H9 (cell line): ENCODE measurements at regions not wholly inside any gene's neighbourhood (a gene's known extent, or its start where the extent isn't known, plus 50 kb on each side); places are given as distances from the start of the nearest gene placed in this dataset.

Experiments used
- DNase-seq: peaks from one replicate; pipeline ENCODE4 v3.0.0-alpha.2; 2017
- H2AFZ ChIP-seq: one replicate; pipeline ENCODE4 v1.6.1; 2013; ENCODE audit warnings: mild to moderate bottlenecking, low read length, control low read depth, moderate library complexity
- H2AK5ac ChIP-seq: 2 replicates; pipeline ENCODE4 v1.6.1; 2013; ENCODE audit warnings: low read length, control low read depth, mixed read lengths; ENCODE audit not compliant: insufficient read length
- H2BK120ac ChIP-seq: one replicate; pipeline ENCODE4 v1.6.1; 2013; ENCODE audit warnings: low read depth, mild to moderate bottlenecking, low read length, control low read depth, inconsistent platforms; ENCODE audit not compliant: poor library complexity, severe bottlenecking
- H2BK12ac ChIP-seq: 2 replicates; pipeline ENCODE4 v1.6.1; 2013; ENCODE audit warnings: low read length, control low read depth, mixed read lengths, low read depth; ENCODE audit not compliant: insufficient read length
- H2BK15ac ChIP-seq: 2 replicates; pipeline ENCODE4 v1.6.1; 2013; ENCODE audit warnings: low read depth, low read length, control low read depth
- H2BK20ac ChIP-seq: one replicate; pipeline ENCODE4 v1.6.1; 2013; ENCODE audit warnings: low read depth, mild to moderate bottlenecking, low read length, control low read depth, inconsistent platforms; ENCODE audit not compliant: poor library complexity, severe bottlenecking
- H2BK5ac ChIP-seq: 2 replicates; pipeline ENCODE4 v1.6.1; 2013; ENCODE audit warnings: low read length, control low read depth, mixed read lengths; ENCODE audit not compliant: insufficient read length
- H3K14ac ChIP-seq: 2 replicates; pipeline ENCODE4 v1.6.1; 2013; ENCODE audit warnings: low read length, control low read depth; ENCODE audit not compliant: insufficient read depth
- H3K18ac ChIP-seq: 2 replicates; pipeline ENCODE4 v1.6.1; 2013; ENCODE audit warnings: low read depth, mild to moderate bottlenecking, mixed read lengths, low read length, control low read depth; ENCODE audit not compliant: insufficient read length
- H3K23ac ChIP-seq: 2 replicates; pipeline ENCODE4 v1.6.1; 2013; ENCODE audit warnings: low read length, control low read depth, mixed read lengths, low read depth; ENCODE audit not compliant: insufficient read length
- H3K23me2 ChIP-seq: 2 replicates; pipeline ENCODE4 v1.6.1; 2013; ENCODE audit warnings: low read depth, mild to moderate bottlenecking, mixed read lengths, low read length, control low read depth; ENCODE audit not compliant: insufficient read length, poor library complexity, severe bottlenecking
- H3K27ac ChIP-seq: 2 replicates; pipeline ENCODE4 v1.5.1; 2013; ENCODE audit warnings: low read length, control low read depth, mixed read lengths, low read depth; ENCODE audit not compliant: insufficient read length
- H3K27me3 ChIP-seq: 2 replicates; pipeline ENCODE4 v1.6.1; 2013; ENCODE audit warnings: low read length, control low read depth, inconsistent platforms; ENCODE audit not compliant: insufficient read depth
- H3K4ac ChIP-seq: 2 replicates; pipeline ENCODE4 v1.6.1; 2013; ENCODE audit warnings: low read depth, mild to moderate bottlenecking, control low read depth, inconsistent platforms, low read length, moderate library complexity
- H3K4me1 ChIP-seq: 2 replicates; pipeline ENCODE4 v1.6.1; 2013; ENCODE audit warnings: low read length, control low read depth, inconsistent platforms; ENCODE audit not compliant: insufficient read depth
- H3K4me2 ChIP-seq: 2 replicates; pipeline ENCODE4 v1.6.1; 2013; ENCODE audit warnings: low read length, control low read depth, mixed read lengths; ENCODE audit not compliant: insufficient read length, insufficient read depth
- H3K56ac ChIP-seq: 2 replicates; pipeline ENCODE4 v1.6.1; 2013; ENCODE audit warnings: low read depth, mild to moderate bottlenecking, mixed read lengths, low read length, control low read depth; ENCODE audit not compliant: insufficient read length
- H3K79me1 ChIP-seq: 2 replicates; pipeline ENCODE4 v1.6.1; 2013; ENCODE audit warnings: low read depth, mild to moderate bottlenecking, moderate library complexity, low read length, control low read depth, inconsistent platforms; ENCODE audit not compliant: insufficient read depth, poor library complexity, severe bottlenecking
- H3K79me2 ChIP-seq: 2 replicates; pipeline ENCODE4 v1.6.1; 2013; ENCODE audit warnings: low read length, control low read depth, inconsistent platforms; ENCODE audit not compliant: insufficient read depth
- H3K9ac ChIP-seq: 2 replicates; pipeline ENCODE4 v1.6.1; 2013; ENCODE audit warnings: low read length, control low read depth, mixed read lengths; ENCODE audit not compliant: insufficient read length; ENCODE audit errors: extremely low read depth
- H3K9me3 ChIP-seq: one replicate; pipeline ENCODE4 v1.6.1; 2013; ENCODE audit warnings: low read depth, low read length, inconsistent platforms; ENCODE audit not compliant: control insufficient read depth
- H3T11ph ChIP-seq: one replicate; pipeline ENCODE4 v1.6.1; 2013; ENCODE audit warnings: mild to moderate bottlenecking, low read length, control low read depth, inconsistent platforms
- H4K20me1 ChIP-seq: one replicate; pipeline ENCODE4 v1.6.1; 2013; ENCODE audit not compliant: control insufficient read depth, insufficient read length, insufficient read depth
- H4K5ac ChIP-seq: 2 replicates; pipeline ENCODE4 v1.6.1; 2013; ENCODE audit warnings: low read depth, mild to moderate bottlenecking, mixed read lengths, low read length, control low read depth; ENCODE audit not compliant: insufficient read length
- H4K8ac ChIP-seq: replicated peaks from 2 replicates; pipeline ENCODE4 v1.6.1; 2013; ENCODE audit warnings: low read length, control low read depth, mixed read lengths, low read depth; ENCODE audit not compliant: insufficient read length
- H4K91ac ChIP-seq: 2 replicates; pipeline ENCODE4 v1.6.1; 2013; ENCODE audit warnings: low read depth, mild to moderate bottlenecking, moderate library complexity, mixed read lengths, low read length, control low read depth; ENCODE audit not compliant: insufficient read length
- H3K27ac Mint-ChIP-seq, 3 experiments: 2 replicates in 2 of 3; 3 replicates in 1 of 3; pipeline ENCODE4 v1.8.0; 2020 to 2021; ENCODE audit warnings: mixed read lengths in 3 of 3, mild to moderate bottlenecking in 1 of 3, moderate library complexity in 1 of 3
- H3K27me3 Mint-ChIP-seq: 2 replicates; pipeline ENCODE4 v1.8.0; 2021; ENCODE audit warnings: low read depth, mild to moderate bottlenecking, moderate library complexity, mixed read lengths
- H3K36me3 Mint-ChIP-seq, 3 experiments: 2 replicates in 2 of 3; 3 replicates in 1 of 3; pipeline ENCODE4 v1.8.0; 2020 to 2021; ENCODE audit warnings: low read depth in 3 of 3, mixed read lengths in 3 of 3; ENCODE audit not compliant: insufficient read depth in 1 of 3
- H3K4me1 Mint-ChIP-seq, 2 experiments: 2 replicates each; pipeline ENCODE4 v1.8.0; 2020; ENCODE audit warnings: mixed read lengths in 2 of 2
- H3K4me3 Mint-ChIP-seq, 2 experiments: 2 replicates in 1 of 2; 3 replicates in 1 of 2; pipeline ENCODE4 v1.8.0; 2020 to 2021; ENCODE audit warnings: mild to moderate bottlenecking in 2 of 2, mixed read lengths in 2 of 2, moderate library complexity in 1 of 2
- H3K9me3 Mint-ChIP-seq, 2 experiments: 2 replicates in 1 of 2; 3 replicates in 1 of 2; pipeline ENCODE4 v1.8.0; 2020; ENCODE audit warnings: mild to moderate bottlenecking in 2 of 2, mixed read lengths in 2 of 2, moderate library complexity in 1 of 2
- CTCF ChIP-seq: fragments of 200-600 bp; sonication (generic); conservative IDR thresholded peaks from 3 replicates; pipeline ENCODE4 v1.8.0; 2021; ENCODE audit warnings: antibody characterized with exemption, mild to moderate bottlenecking
- WGBS: extraction: QIAGEN DNeasy Blood & Tissue Kit; methylation state at CpG from one replicate; pipeline ENCODE4 v1.1.7; 2013; ENCODE audit warnings: missing lambda C conversion rate, low lambda C conversion rate, mixed read lengths; ENCODE audit not compliant: insufficient read length; ENCODE audit errors: extremely low coverage; 5-methylcytosine and 5-hydroxymethylcytosine counted together

- no peak overlapping the region for H3K14ac ChIP-seq
- no peak overlapping the region for H3K56ac ChIP-seq
- no peak overlapping the region for H3T11ph ChIP-seq
- Mint-ChIP-seq H3K4me3 (no peak overlapping the region), H3K9me3 (no peaks in the 10 kb centered on the region), H3K4me1 (peaks cover 8 to 14% of the 10 kb centered on the region in 2 experiments), H3K27ac (no peak overlapping the region), H3K27me3 (no peaks in the 10 kb centered on the region), H3K36me3 (no peaks in the 10 kb centered on the region)
- H2AFZ ChIP-seq: no peak overlapping the region
- H4K8ac ChIP-seq: no peak overlapping the region
- H2BK15ac ChIP-seq: no peak overlapping the region
- H3K23me2 ChIP-seq: no peaks in the 10 kb centered on the region
- H3K18ac ChIP-seq: no peak overlapping the region
- H3K9me3 ChIP-seq: no peaks in the 10 kb centered on the region
- no CpG with 5 or more reads among the region's 5 CpGs for WGBS
- no peak overlapping the region for H4K91ac ChIP-seq
- no peaks in the 10 kb centered on the region for H3K79me1 ChIP-seq
- TF ChIP-seq CTCF: no peak
- no peak overlapping the region for H2BK120ac ChIP-seq
- H3K27ac ChIP-seq: no peak overlapping the region
- H2AK5ac ChIP-seq: no peak overlapping the region
- H3K4ac ChIP-seq: no peak overlapping the region
- H4K20me1 ChIP-seq: no peaks in the 10 kb centered on the region
- H3K23ac ChIP-seq: no peak overlapping the region
- H3K9ac ChIP-seq: no peak overlapping the region
- no peak overlapping the region for H3K4me2 ChIP-seq
- no peak overlapping the region for H2BK20ac ChIP-seq
- H2BK12ac ChIP-seq: no peak overlapping the region
- no peaks in the 10 kb centered on the region for H3K4me1 ChIP-seq
- H4K5ac ChIP-seq: no peak overlapping the region
- DNase-seq: no peak
- no peaks in the 10 kb centered on the region for H3K79me2 ChIP-seq
- no peaks in the 10 kb centered on the region for H3K27me3 ChIP-seq
- H2BK5ac ChIP-seq: no peak overlapping the region
These were observed 67.4 kb upstream of the SLC38A2 start for GRCh38 chr12:46439793-46440511.
